SH-SY5Y (cell line): ENCODE measurements at regions not wholly inside any gene's neighbourhood (a gene's known extent, or its start where the extent isn't known, plus 50 kb on each side); places are given as distances from the start of the nearest gene placed in this dataset.

Experiments
- GATA2 ChIP-seq: IDR thresholded peaks from 2 replicates; pipeline ENCODE4 v1.6.1; 2011; ENCODE audit warnings: mild to moderate bottlenecking, low read depth, low read length
- GATA3 ChIP-seq: IDR thresholded peaks from 2 replicates; pipeline ENCODE4 v1.6.1; 2011; ENCODE audit warnings: low read depth, mild to moderate bottlenecking, low read length, moderate library complexity

- TF ChIP-seq GATA2 (no peak), GATA3 (no peak)
Observed at GRCh38 chr11:116335891-116336290, 436.9 kb downstream of the BUD13 start.

GRCh38 chr11:116335078-116335477 lies 437.7 kb downstream of the BUD13 start:
- TF ChIP-seq GATA2: no peak
- no peak for TF ChIP-seq GATA3

GRCh38 chr11:116334596-116334995 lies 438.2 kb downstream of the BUD13 start:
- TF ChIP-seq GATA2 (no peak), GATA3 (no peak)

GRCh38 chr11:116333001-116333535 lies 439.7 kb downstream of the BUD13 start:
- no peak for TF ChIP-seq GATA3
- TF ChIP-seq GATA2: no peak

- TF ChIP-seq GATA2: no peak
- TF ChIP-seq GATA3: no peak
Observed at GRCh38 chr11:116332391-116332790, 440.4 kb downstream of the BUD13 start.

- TF ChIP-seq GATA2 (no peak), GATA3 (no peak)
Observed at GRCh38 chr11:116331381-116331780, 441.4 kb downstream of the BUD13 start.

- TF ChIP-seq GATA2: no peak
- no peak for TF ChIP-seq GATA3
Observed at GRCh38 chr11:116330439-116331185, 442.2 kb downstream of the BUD13 start.

GRCh38 chr11:116329354-116330090 lies 443.3 kb downstream of the BUD13 start:
- TF ChIP-seq GATA2 (no peak), GATA3 (no peak)

- TF ChIP-seq GATA2 (no peak), GATA3 (no peak)
Observed at GRCh38 chr11:116328851-116329250, 443.9 kb downstream of the BUD13 start.

GRCh38 chr11:116328391-116328790 lies 444.4 kb downstream of the BUD13 start:
- TF ChIP-seq GATA2 (no peak), GATA3 (no peak)

- no peak for TF ChIP-seq GATA3
- no peak for TF ChIP-seq GATA2
Observed at GRCh38 chr11:116326146-116326545, 446.6 kb downstream of the BUD13 start.

- no peak for TF ChIP-seq GATA2
- TF ChIP-seq GATA3: no peak
Observed at GRCh38 chr11:116325247-116325646, 447.5 kb downstream of the BUD13 start.

GRCh38 chr11:116317212-116317611 lies 455.6 kb downstream of the BUD13 start:
- TF ChIP-seq GATA2 (no peak), GATA3 (no peak)

GRCh38 chr11:116314006-116314405 lies 458.8 kb downstream of the BUD13 start:
- no peak for TF ChIP-seq GATA3
- no peak for TF ChIP-seq GATA2
